GOT3 (cell line): ENCODE measurements at regions not wholly inside any gene's neighbourhood (a gene's known extent, or its start where the extent isn't known, plus 50 kb on each side); places are given as distances from the start of the nearest gene placed in this dataset.

ENCODE experiments used
- DNase-seq: peaks from one replicate; lab custom pipeline; 2025; ENCODE audit warnings: mixed read lengths; lab: John Stamatoyannopoulos, UW

GRCh38 chr6:56377295-56377694 lies 129.9 kb upstream of the COL21A1 start:
- DNase-seq = no peak

GRCh38 chr6:56375806-56376205 lies 128.4 kb upstream of the COL21A1 start:
- no peak for DNase-seq

- no peak for DNase-seq
These were observed 127.5 kb upstream of the COL21A1 start for GRCh38 chr6:56374841-56375369.

GRCh38 chr6:56372406-56372995 lies 125.1 kb upstream of the COL21A1 start:
- DNase-seq = no peak

GRCh38 chr6:56370561-56371211 lies 123.3 kb upstream of the COL21A1 start:
- DNase-seq = no peak

- DNase-seq = no peak
These were observed 122.8 kb upstream of the COL21A1 start for GRCh38 chr6:56370127-56370540.

GRCh38 chr6:56368491-56368890 lies 121.1 kb upstream of the COL21A1 start:
- DNase-seq = no peak

- DNase-seq = no peak
These were observed 118.9 kb upstream of the COL21A1 start for GRCh38 chr6:56366141-56366852.

GRCh38 chr6:56364827-56365339 lies 117.5 kb upstream of the COL21A1 start:
- no peak for DNase-seq

GRCh38 chr6:56364431-56364826 lies 117.0 kb upstream of the COL21A1 start:
- DNase-seq = no peak

- DNase-seq = no peak
These were observed 116.5 kb upstream of the COL21A1 start for GRCh38 chr6:56363796-56364430.

GRCh38 chr6:56361812-56362211 lies 114.4 kb upstream of the COL21A1 start:
- no peak for DNase-seq

- DNase-seq = peak; percentile 2
These were observed 112.0 kb upstream of the COL21A1 start for GRCh38 chr6:56359201-56359899.

GRCh38 chr6:56357616-56358373 lies 110.4 kb upstream of the COL21A1 start:
- DNase-seq = no peak

- DNase-seq = no peak
These were observed 109.0 kb upstream of the COL21A1 start for GRCh38 chr6:56356426-56356825.

GRCh38 chr6:56353860-56354259 lies 106.5 kb upstream of the COL21A1 start:
- DNase-seq = no peak

- DNase-seq = no peak
These were observed 103.4 kb upstream of the COL21A1 start for GRCh38 chr6:56350628-56351260.

- no peak for DNase-seq
These were observed 101.8 kb upstream of the COL21A1 start for GRCh38 chr6:56349194-56349593.

GRCh38 chr6:56348578-56348977 lies 101.2 kb upstream of the COL21A1 start:
- no peak for DNase-seq

- DNase-seq = no peak
These were observed 100.1 kb upstream of the COL21A1 start for GRCh38 chr6:56347526-56347925.
